Heart right ventricle (tissue), 16 donors: ENCODE measurements at regions not wholly inside any gene's neighbourhood (a gene's known extent, or its start where the extent isn't known, plus 50 kb on each side); places are given as distances from the start of the nearest gene placed in this dataset.

Experiments
- ATAC-seq, 8 donors: fragments of 200-7000 bp; cut with Tn5 transposase; one replicate each; pipeline ENCODE4 v1.9.1; 2020; ENCODE audit warnings: mild to moderate bottlenecking in 8 of 8, moderate library complexity in 8 of 8, moderate number of reproducible peaks in 1 of 8
- DNase-seq, 2 donors: peaks; one replicate each; pipeline ENCODE4 v3.0.0-alpha.2; 2020
- H3K27ac ChIP-seq, 10 donors: fragments of 200-600 bp; sonication (generic) in 2 of 10; one replicate each; pipeline versions ENCODE4 v1.5.0 to v1.8.0; 2020 to 2022; ENCODE audit warnings: mild to moderate bottlenecking in 3 of 10
- H3K27me3 ChIP-seq, 7 donors: fragments of 200-600 bp; one replicate each; pipeline ENCODE4 v1.8.0; 2021 to 2022; ENCODE audit warnings: mild to moderate bottlenecking in 2 of 7
- H3K36me3 ChIP-seq, 9 donors: fragments of 200-600 bp; sonication (generic) in 1 of 9; one replicate each; pipeline versions ENCODE4 v1.5.0 to v1.8.0; 2020 to 2022; ENCODE audit warnings: mild to moderate bottlenecking in 2 of 9
- H3K4me1 ChIP-seq, 9 donors: fragments of 200-600 bp; sonication (generic) in 1 of 9; one replicate each; pipeline versions ENCODE4 v1.5.0 to v1.8.0; 2020 to 2022; ENCODE audit warnings: mild to moderate bottlenecking in 4 of 9
- H3K4me3 ChIP-seq, 10 donors: fragments of 200-600 bp; sonication (generic) in 2 of 10; one replicate each; pipeline versions ENCODE4 v1.5.0 to v1.8.0; 2020 to 2022; ENCODE audit warnings: mild to moderate bottlenecking in 7 of 10, moderate library complexity in 2 of 10
- H3K9me3 ChIP-seq, 11 donors: fragments of 200-600 bp in 10 of 11; sonication (generic) in 2 of 11; one replicate each; pipeline versions ENCODE4 v1.5.0 to v1.8.0; 2013 to 2022; ENCODE audit warnings: mild to moderate bottlenecking in 2 of 11, control low read depth in 1 of 11, moderate library complexity in 1 of 11
- WGBS, 2 donors: extraction: QIAGEN DNeasy Blood & Tissue Kit; methylation state at CpG; one replicate each; pipeline ENCODE4 v1.1.7; 2013; ENCODE audit warnings: inconsistent platforms in 1 of 2; 5-methylcytosine and 5-hydroxymethylcytosine counted together
- intact Hi-C, 10 donors: fragments of 100-400 bp; cut with DNase I; formaldehyde crosslinking; loops; one replicate each; pipeline versions ENCODE4 v1.11.1 to v1.14.2; 2022
- TF ChIP-seq, protein P1 (sequence below), 9 donors: fragments of 200-600 bp; sonication (generic) in 2 of 9; IDR thresholded peaks; one replicate each; pipeline versions ENCODE4 v1.5.0 to v1.8.0; 2021 to 2022; ENCODE audit warnings: antibody characterized with exemption in 9 of 9, mild to moderate bottlenecking in 5 of 9, moderate library complexity in 1 of 9
- donor health status: Arrhythmogenic right ventricular cardiomyopathy.
- donor health status: ischemic (EF 13 %, LVEDD 7.1; RV severe dilation, severe dysfunction).
- donor health status: healthy with polysubstance abuse.
- donor health status: DM: no; HTN: yes; CAD: no.
- donor health status: DM: no; HTN: no; CAD: no.
- donor health status: ischemic (EF 25% LVEDD 6.9; RV normal size, moderate dysfunction).
- donor health status: ischemic (EF 25% LVEDD 5.7; RV mildly dilated, moderate dysfunction).
- donor health status: healthy.
- donor health status: DM: yes; HTN: yes; CAD: no.
- donor health status: Ischemic cardiomyopathy.
- donor health status: ischemic (EF 35%, LVEDD 5.7; RV mildly dilated, moderate dysfunction).
- donor health status: nonischemic (EF 11% LVEDD 7.7; RV severe dilation, severe dysfunction).
- donor health status: DM: yes; HTN: yes; CAD: no.
- donor health status: PGD.
- donor health status: ischemic (EF 29% LVEDD 5.4; RV normal size, mild dysfunction).
- donor health status: nonischemic (EF 23%, LVEDD 6.1; RV moderate dilation, normal function).

DNA sequence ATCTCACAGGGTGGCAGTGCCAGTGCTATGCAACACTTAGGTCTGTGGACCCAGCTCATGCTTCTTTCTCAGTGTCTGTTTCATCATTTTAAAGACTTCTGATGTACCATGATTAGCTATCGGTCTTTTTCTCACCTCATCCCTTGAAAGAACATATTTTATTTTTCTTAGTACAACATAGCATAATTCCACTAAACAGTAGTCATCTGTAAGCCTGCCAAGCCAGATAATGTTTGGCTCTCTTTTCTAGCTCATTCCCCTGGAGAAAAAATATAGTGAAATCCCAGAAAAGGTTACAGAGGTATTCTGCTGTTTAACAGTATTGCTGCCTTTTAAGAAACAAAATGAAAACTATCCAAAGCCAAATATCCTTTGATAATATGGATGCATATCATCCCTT, 177.0 kb upstream of the MMS22L start:
- 69 to 70% methylated on average over 1 of the region's 1 CpG for WGBS, 2 donors
- intact Hi-C loops = no loop called here
- ATAC-seq = no peak

DNA sequence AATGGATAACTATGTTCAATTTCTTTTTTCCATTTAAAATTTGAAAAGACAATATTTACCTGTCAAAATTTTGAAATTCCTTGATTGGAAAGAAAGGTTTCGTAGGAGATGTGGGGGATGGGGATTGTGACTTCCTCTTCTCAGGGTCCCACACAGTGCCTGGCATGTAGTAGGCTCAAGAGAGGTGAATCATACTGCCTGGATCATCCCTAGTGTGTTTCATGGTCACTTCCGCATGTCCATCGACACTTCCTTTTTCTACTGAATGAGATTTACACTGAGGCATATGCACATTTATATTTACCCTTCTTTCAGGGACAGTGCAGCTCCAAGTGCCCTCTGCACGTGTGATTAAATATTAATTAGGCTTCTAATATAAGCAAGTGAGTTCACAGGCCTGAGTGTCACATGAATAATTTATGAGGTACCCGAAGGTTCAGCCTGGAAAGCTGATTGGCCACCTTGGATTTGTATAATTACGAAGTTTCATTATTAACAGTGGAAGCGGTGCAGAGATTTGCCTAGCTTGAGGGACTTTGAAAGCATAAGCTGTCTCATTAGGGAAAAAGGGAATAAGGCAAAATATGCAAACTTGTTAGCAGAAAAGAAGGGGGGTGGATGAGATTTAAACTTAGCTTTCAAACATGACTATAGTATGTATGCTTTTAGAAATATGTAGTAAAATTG, 177.5 kb upstream of the MMS22L start:
- intact Hi-C loops = no loop called here
- ATAC-seq = no peak
- Histone ChIP-seq H3K9me3 (no peaks in the 10 kb centered on the region), H3K36me3 (no peaks in the 10 kb centered on the region), H3K27me3 (no peaks in the 10 kb centered on the region), H3K4me1 (no peaks in the 10 kb centered on the region), H3K27ac (no peak overlapping the region), H3K4me3 (no peak overlapping the region)
- WGBS, 2 donors = 79 to 81% methylated on average over 7 of the region's 7 CpGs
- TF ChIP-seq, protein P1, sequence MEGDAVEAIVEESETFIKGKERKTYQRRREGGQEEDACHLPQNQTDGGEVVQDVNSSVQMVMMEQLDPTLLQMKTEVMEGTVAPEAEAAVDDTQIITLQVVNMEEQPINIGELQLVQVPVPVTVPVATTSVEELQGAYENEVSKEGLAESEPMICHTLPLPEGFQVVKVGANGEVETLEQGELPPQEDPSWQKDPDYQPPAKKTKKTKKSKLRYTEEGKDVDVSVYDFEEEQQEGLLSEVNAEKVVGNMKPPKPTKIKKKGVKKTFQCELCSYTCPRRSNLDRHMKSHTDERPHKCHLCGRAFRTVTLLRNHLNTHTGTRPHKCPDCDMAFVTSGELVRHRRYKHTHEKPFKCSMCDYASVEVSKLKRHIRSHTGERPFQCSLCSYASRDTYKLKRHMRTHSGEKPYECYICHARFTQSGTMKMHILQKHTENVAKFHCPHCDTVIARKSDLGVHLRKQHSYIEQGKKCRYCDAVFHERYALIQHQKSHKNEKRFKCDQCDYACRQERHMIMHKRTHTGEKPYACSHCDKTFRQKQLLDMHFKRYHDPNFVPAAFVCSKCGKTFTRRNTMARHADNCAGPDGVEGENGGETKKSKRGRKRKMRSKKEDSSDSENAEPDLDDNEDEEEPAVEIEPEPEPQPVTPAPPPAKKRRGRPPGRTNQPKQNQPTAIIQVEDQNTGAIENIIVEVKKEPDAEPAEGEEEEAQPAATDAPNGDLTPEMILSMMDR (IDR thresholded peaks at IDR 0.05) = no peak
- no peak for DNase-seq

More for the DNA sequence above, 177.0 kb upstream of the MMS22L start:
- H3K4me3 ChIP-seq = no peak overlapping the region
- TF ChIP-seq, protein P1 (IDR thresholded peaks at IDR 0.05) = no peak
- no peak overlapping the region for H3K27ac ChIP-seq
- no peak for DNase-seq
- no peaks in the 10 kb centered on the region for H3K9me3 ChIP-seq
- H3K27me3 ChIP-seq = no peaks in the 10 kb centered on the region
- H3K36me3 ChIP-seq = no peaks in the 10 kb centered on the region
- H3K4me1 ChIP-seq = no peaks in the 10 kb centered on the region

DNA sequence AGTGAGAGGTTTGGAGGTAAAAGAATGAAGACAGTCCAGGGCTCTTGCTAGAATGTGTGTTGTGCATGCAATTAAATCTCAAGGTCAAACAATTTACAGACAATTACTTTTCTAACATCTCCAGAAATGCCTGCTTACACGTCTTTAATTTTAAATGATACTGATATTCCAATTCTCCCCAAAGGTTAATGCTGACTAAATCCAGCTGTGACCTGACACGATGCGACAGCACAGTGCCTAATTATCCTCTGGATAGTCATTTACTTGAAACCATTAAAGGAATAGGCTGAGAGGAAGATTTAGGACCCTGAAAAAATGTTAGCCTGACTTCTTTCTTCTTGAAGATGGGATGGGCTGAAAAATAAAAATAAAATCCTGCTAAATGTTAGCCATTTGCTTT, 178.2 kb upstream of the MMS22L start:
- Histone ChIP-seq H3K4me1 (no peaks in the 10 kb centered on the region), H3K27ac (no peak overlapping the region), H3K9me3 (no peaks in the 10 kb centered on the region), H3K27me3 (no peaks in the 10 kb centered on the region), H3K4me3 (no peak overlapping the region), H3K36me3 (no peaks in the 10 kb centered on the region)
- TF ChIP-seq, protein P1 (IDR thresholded peaks at IDR 0.05) = no peak
- 39 to 52% methylated on average over 3 of the region's 3 CpGs for WGBS, 2 donors
- no peak for ATAC-seq
- intact Hi-C loops = no loop called here
- DNase-seq = no peak

DNA sequence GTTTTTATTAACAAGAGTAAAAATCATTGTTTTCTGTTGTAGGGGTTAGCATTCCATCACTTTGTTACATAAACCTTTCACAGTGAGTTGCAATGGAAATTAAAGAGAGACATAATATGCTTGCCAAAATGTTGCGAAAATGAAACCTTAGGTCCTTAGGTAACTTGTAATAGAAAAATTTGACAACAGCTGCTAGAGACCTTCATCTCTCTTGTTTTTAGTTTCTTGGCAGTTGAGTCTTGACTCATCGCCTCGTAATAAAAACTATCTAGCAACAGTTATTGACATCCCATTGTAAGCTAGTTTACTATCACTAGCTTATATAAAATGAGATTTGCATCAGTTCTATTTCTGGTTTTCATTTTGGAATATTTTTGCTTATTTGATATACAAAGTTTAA, 179.0 kb upstream of the MMS22L start:
- intact Hi-C loops = no loop called here
- 82 to 86% methylated on average over 3 of the region's 3 CpGs for WGBS, 2 donors

More for the DNA sequence above, 179.0 kb upstream of the MMS22L start:
- ATAC-seq (no peak), DNase-seq (no peak)
- Histone ChIP-seq H3K27me3 (no peaks in the 10 kb centered on the region), H3K36me3 (no peaks in the 10 kb centered on the region), H3K4me3 (no peak overlapping the region), H3K9me3 (no peaks in the 10 kb centered on the region), H3K27ac (no peak overlapping the region), H3K4me1 (no peaks in the 10 kb centered on the region)
- TF ChIP-seq, protein P1 (IDR thresholded peaks at IDR 0.05) = no peak
